Hepatocyte (in vitro differentiated cells): ENCODE measurements at regions not wholly inside any gene's neighbourhood (a gene's known extent, or its start where the extent isn't known, plus 50 kb on each side); places are given as distances from the start of the nearest gene placed in this dataset.

Experiments
- DNase-seq: peaks from one replicate; pipeline ENCODE4 v3.0.0-alpha.2; 2016; ENCODE audit warnings: low spot score
- H2AFZ ChIP-seq: fragments of 200-600 bp; sonication (generic); 2 replicates; pipeline ENCODE4 v1.6.0; 2016; ENCODE audit warnings: antibody characterized with exemption, mild to moderate bottlenecking
- H3K27ac ChIP-seq: fragments of 200-600 bp; sonication (generic); 2 replicates; pipeline ENCODE4 v1.5.1; 2016; ENCODE audit warnings: mild to moderate bottlenecking
- H3K27me3 ChIP-seq: fragments of 200-600 bp; sonication (generic); 2 replicates; pipeline ENCODE4 v1.6.1; 2016
- H3K36me3 ChIP-seq: fragments of 200-600 bp; sonication (generic); replicated peaks from 2 replicates; pipeline ENCODE4 v1.5.1; 2016; ENCODE audit warnings: low read depth; ENCODE audit not compliant: insufficient read depth
- H3K4me1 ChIP-seq: fragments of 200-600 bp; sonication (generic); 2 replicates; pipeline ENCODE4 v1.5.1; 2016; ENCODE audit warnings: mild to moderate bottlenecking, moderate library complexity; ENCODE audit not compliant: insufficient read depth
- H3K4me2 ChIP-seq: fragments of 200-600 bp; sonication (generic); 2 replicates; pipeline ENCODE4 v1.6.0; 2016
- H3K4me3 ChIP-seq: fragments of 200-600 bp; sonication (generic); 2 replicates; pipeline ENCODE4 v1.5.1; 2016; ENCODE audit warnings: mild to moderate bottlenecking
- H3K79me2 ChIP-seq: fragments of 200-600 bp; sonication (generic); 2 replicates; pipeline ENCODE4 v1.6.0; 2017; ENCODE audit warnings: mild to moderate bottlenecking
- H3K9me2 ChIP-seq: fragments of 200-600 bp; sonication (generic); replicated peaks from 2 replicates; pipeline ENCODE4 v1.6.0; 2017; ENCODE audit warnings: mild to moderate bottlenecking; ENCODE audit not compliant: insufficient read depth
- H3K9me3 ChIP-seq: fragments of 200-600 bp; sonication (generic); 2 replicates; pipeline ENCODE4 v1.5.1; 2016; ENCODE audit warnings: low read depth, mild to moderate bottlenecking
- H4K20me1 ChIP-seq: fragments of 200-600 bp; sonication (generic); 2 replicates; pipeline ENCODE4 v1.6.0; 2016; ENCODE audit warnings: mild to moderate bottlenecking; ENCODE audit not compliant: insufficient read depth, poor library complexity, severe bottlenecking
- EZH2 ChIP-seq: fragments of 200-600 bp; sonication (generic); IDR thresholded peaks from 2 replicates; pipeline ENCODE4 v1.6.1; 2016; ENCODE audit warnings: antibody characterized with exemption, mild to moderate bottlenecking, borderline replicate concordance
- EZH2phosphoT487 ChIP-seq: fragments of 200-600 bp; sonication (generic); IDR thresholded peaks from one replicate; pipeline ENCODE4 v1.6.1; 2018; ENCODE audit warnings: antibody characterized with exemption, mild to moderate bottlenecking, low read depth, moderate library complexity; ENCODE audit not compliant: unreplicated experiment, severe bottlenecking
- WGBS: methylation state at CpG from one replicate; pipeline ENCODE4 v1.1.6; 2016; ENCODE audit warnings: low lambda C conversion rate; ENCODE audit errors: missing lambda C conversion rate; 5-methylcytosine and 5-hydroxymethylcytosine counted together
- TF ChIP-seq, protein P1 (sequence below): fragments of 200-600 bp; sonication (generic); IDR thresholded peaks from 2 replicates; pipeline ENCODE4 v1.5.1; 2016; ENCODE audit warnings: antibody characterized with exemption, mild to moderate bottlenecking; ENCODE audit not compliant: poor library complexity

DNA sequence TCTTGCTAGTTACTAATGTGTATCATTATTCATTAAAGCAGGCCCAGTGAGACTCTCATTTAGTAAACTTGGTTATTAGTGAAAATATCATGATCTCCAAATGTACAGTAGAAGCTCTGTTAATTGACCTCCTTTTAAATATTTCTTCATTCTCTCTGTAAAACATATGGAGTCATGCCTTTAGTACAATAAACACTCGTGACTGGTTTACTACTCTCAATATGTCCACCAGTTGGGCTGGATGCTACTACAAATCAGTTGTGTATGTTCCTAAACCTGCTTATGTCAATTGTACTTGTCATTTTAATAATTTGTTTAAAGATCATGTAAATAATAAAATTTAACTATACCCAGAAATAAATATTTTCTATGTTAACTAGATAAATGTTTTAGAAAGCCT lies 68.6 kb upstream of the COMTD1 start:
- Histone ChIP-seq H3K27me3 (no peaks in the 10 kb centered on the region), H3K79me2 (no peaks in the 10 kb centered on the region), H3K4me2 (no peak overlapping the region), H3K9me3 (no peaks in the 10 kb centered on the region), H3K36me3 (no peaks in the 10 kb centered on the region), H3K9me2 (no peaks in the 10 kb centered on the region), H3K4me1 (no peaks in the 10 kb centered on the region), H4K20me1 (no peaks in the 10 kb centered on the region), H2AFZ (no peak overlapping the region), H3K27ac (no peak overlapping the region), H3K4me3 (no peak overlapping the region)
- TF ChIP-seq, protein P1, sequence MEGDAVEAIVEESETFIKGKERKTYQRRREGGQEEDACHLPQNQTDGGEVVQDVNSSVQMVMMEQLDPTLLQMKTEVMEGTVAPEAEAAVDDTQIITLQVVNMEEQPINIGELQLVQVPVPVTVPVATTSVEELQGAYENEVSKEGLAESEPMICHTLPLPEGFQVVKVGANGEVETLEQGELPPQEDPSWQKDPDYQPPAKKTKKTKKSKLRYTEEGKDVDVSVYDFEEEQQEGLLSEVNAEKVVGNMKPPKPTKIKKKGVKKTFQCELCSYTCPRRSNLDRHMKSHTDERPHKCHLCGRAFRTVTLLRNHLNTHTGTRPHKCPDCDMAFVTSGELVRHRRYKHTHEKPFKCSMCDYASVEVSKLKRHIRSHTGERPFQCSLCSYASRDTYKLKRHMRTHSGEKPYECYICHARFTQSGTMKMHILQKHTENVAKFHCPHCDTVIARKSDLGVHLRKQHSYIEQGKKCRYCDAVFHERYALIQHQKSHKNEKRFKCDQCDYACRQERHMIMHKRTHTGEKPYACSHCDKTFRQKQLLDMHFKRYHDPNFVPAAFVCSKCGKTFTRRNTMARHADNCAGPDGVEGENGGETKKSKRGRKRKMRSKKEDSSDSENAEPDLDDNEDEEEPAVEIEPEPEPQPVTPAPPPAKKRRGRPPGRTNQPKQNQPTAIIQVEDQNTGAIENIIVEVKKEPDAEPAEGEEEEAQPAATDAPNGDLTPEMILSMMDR: no peak
- TF ChIP-seq EZH2 (no peak), EZH2phosphoT487 (no peak)
- DNase-seq: no peak
- WGBS: 58% methylated on average over 1 of the region's 1 CpG

DNA sequence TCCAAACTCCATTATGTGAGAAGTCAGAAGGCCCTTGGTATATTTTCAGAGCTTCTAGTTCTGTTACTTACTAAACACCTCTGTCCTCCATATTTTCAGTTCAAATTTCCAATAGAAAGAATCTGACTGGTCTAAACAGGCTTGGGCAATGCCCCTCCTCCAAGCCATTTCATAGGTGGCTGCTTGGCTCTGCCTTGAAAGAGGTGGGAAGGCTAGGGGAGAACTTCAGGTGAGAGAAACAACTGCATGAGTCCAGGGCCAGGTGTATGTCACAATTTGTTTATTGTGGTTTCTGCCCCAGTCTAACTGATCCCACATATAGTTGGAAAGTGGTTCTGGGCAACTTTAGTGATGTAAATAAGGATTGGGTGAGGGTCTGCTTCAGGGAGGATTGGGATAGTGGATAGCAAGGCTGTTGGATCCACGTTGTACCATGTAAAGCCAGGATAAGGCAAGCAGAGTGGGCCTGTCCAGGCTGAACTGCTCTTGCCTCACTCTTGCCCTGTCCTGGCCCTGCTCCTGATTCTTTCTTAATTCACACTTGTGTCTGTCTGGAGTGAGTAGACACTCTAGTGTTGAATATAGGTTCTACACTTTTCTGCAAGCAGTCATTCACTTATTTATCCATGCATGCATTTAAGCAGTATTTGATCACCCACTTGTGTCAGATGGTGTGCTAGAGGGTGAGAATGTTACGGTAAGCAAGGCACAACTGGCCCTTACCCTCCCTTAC lies 67.5 kb upstream of the COMTD1 start:
- no peak for DNase-seq
- H4K20me1 ChIP-seq: no peaks in the 10 kb centered on the region
- no peaks in the 10 kb centered on the region for H3K4me1 ChIP-seq
- H3K36me3 ChIP-seq: no peaks in the 10 kb centered on the region
- H3K9me2 ChIP-seq: no peaks in the 10 kb centered on the region
- no peak overlapping the region for H3K4me2 ChIP-seq
- no peak overlapping the region for H3K4me3 ChIP-seq
- H3K9me3 ChIP-seq: no peaks in the 10 kb centered on the region
- no peak overlapping the region for H2AFZ ChIP-seq
- TF ChIP-seq EZH2 (no peak), EZH2phosphoT487 (no peak)
- TF ChIP-seq, protein P1: no peak
- H3K27me3 ChIP-seq: no peaks in the 10 kb centered on the region
- no peaks in the 10 kb centered on the region for H3K79me2 ChIP-seq
- H3K27ac ChIP-seq: no peak overlapping the region
- 80% methylated on average over 2 of the region's 2 CpGs for WGBS

DNA sequence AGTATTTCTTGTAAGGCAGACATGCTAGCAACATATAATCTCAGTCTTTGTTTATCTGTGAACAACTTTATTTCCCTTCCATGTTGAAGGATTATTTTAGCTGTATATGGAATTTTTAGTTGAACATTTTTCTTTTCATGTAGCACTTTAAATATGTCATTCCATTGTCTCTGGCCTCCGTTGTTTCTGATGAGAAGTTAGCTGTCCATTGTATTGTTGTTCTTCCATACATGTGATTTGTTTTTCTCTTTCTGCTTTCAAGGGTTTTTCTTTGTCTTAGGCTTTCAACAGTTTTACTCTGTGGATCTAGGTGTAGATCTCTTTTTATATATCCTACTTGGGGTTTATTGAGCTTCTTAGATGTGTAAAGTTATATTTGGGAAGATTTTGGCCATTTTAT lies 66.3 kb upstream of the COMTD1 start:
- WGBS: 77% methylated on average over 1 of the region's 1 CpG

More for the DNA sequence above, 66.3 kb upstream of the COMTD1 start:
- Histone ChIP-seq H4K20me1 (no peaks in the 10 kb centered on the region), H2AFZ (no peak overlapping the region), H3K27ac (no peak overlapping the region), H3K79me2 (no peaks in the 10 kb centered on the region), H3K9me3 (no peaks in the 10 kb centered on the region), H3K4me3 (no peak overlapping the region), H3K4me1 (no peaks in the 10 kb centered on the region), H3K9me2 (no peaks in the 10 kb centered on the region), H3K36me3 (no peaks in the 10 kb centered on the region), H3K4me2 (no peak overlapping the region), H3K27me3 (no peaks in the 10 kb centered on the region)
- no peak for TF ChIP-seq EZH2
- TF ChIP-seq, protein P1: no peak
- no peak for TF ChIP-seq EZH2phosphoT487
- DNase-seq: no peak
